ENCODE measurements at regions not wholly inside any gene's neighbourhood (a gene's known extent, or its start where the extent isn't known, plus 50 kb on each side); places are given as distances from the start of the nearest gene placed in this dataset.

GRCh38 chr7:125491137-125491536 is 561.5 kb upstream of the POT1 start:
- TF ChIP-seq, protein P1, sequence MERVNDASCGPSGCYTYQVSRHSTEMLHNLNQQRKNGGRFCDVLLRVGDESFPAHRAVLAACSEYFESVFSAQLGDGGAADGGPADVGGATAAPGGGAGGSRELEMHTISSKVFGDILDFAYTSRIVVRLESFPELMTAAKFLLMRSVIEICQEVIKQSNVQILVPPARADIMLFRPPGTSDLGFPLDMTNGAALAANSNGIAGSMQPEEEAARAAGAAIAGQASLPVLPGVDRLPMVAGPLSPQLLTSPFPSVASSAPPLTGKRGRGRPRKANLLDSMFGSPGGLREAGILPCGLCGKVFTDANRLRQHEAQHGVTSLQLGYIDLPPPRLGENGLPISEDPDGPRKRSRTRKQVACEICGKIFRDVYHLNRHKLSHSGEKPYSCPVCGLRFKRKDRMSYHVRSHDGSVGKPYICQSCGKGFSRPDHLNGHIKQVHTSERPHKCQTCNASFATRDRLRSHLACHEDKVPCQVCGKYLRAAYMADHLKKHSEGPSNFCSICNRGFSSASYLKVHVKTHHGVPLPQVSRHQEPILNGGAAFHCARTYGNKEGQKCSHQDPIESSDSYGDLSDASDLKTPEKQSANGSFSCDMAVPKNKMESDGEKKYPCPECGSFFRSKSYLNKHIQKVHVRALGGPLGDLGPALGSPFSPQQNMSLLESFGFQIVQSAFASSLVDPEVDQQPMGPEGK (CRISPR knock-in tag; IDR thresholded peaks at IDR 0.05; ENCODE audit: borderline replicate concordance) = no peak
- ATAC-seq = no peak

DNA sequence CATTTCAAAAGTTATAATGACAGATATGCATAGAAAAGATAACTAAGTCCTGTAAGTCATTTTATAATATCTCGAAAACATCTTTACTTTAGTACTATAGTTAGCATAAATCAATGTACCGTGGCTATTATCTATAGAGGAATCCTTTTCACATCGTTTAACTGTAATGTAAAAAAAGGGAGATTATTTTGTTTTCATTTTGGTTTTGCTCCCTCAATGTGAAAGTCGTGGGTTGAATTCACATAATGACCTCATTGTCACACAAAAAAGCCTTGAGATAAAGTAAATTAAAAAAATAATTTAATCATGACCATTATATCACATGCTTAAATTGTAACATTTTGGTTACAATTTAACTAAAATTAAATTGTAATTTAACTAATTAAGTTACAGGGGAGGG is 560.5 kb upstream of the POT1 start:
- TF ChIP-seq, protein P2, sequence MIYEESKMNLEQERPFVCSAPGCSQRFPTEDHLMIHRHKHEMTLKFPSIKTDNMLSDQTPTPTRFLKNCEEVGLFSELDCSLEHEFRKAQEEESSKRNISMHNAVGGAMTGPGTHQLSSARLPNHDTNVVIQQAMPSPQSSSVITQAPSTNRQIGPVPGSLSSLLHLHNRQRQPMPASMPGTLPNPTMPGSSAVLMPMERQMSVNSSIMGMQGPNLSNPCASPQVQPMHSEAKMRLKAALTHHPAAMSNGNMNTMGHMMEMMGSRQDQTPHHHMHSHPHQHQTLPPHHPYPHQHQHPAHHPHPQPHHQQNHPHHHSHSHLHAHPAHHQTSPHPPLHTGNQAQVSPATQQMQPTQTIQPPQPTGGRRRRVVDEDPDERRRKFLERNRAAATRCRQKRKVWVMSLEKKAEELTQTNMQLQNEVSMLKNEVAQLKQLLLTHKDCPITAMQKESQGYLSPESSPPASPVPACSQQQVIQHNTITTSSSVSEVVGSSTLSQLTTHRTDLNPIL (CRISPR knock-in tag; IDR thresholded peaks at IDR 0.05; ENCODE audit: low read depth) = no peak
- TF ChIP-seq POU6F1 (CRISPR knock-in tag; IDR thresholded peaks at IDR 0.05; ENCODE audit: borderline replicate concordance, low read depth) (no peak), GLIS3 (CRISPR knock-in tag; IDR thresholded peaks at IDR 0.05) (no peak)

GRCh38 chr7:125485223-125485622 is 555.6 kb upstream of the POT1 start:
- no peak for ATAC-seq
- TF ChIP-seq ZNF70 (CRISPR knock-in tag; IDR thresholded peaks at IDR 0.05) = no peak
- TF ChIP-seq ZC3H10 (CRISPR knock-in tag; IDR thresholded peaks at IDR 0.05) = no peak
- no peak for TF ChIP-seq ISL1 (CRISPR knock-in tag; IDR thresholded peaks at IDR 0.05)
- TF ChIP-seq, protein P3, sequence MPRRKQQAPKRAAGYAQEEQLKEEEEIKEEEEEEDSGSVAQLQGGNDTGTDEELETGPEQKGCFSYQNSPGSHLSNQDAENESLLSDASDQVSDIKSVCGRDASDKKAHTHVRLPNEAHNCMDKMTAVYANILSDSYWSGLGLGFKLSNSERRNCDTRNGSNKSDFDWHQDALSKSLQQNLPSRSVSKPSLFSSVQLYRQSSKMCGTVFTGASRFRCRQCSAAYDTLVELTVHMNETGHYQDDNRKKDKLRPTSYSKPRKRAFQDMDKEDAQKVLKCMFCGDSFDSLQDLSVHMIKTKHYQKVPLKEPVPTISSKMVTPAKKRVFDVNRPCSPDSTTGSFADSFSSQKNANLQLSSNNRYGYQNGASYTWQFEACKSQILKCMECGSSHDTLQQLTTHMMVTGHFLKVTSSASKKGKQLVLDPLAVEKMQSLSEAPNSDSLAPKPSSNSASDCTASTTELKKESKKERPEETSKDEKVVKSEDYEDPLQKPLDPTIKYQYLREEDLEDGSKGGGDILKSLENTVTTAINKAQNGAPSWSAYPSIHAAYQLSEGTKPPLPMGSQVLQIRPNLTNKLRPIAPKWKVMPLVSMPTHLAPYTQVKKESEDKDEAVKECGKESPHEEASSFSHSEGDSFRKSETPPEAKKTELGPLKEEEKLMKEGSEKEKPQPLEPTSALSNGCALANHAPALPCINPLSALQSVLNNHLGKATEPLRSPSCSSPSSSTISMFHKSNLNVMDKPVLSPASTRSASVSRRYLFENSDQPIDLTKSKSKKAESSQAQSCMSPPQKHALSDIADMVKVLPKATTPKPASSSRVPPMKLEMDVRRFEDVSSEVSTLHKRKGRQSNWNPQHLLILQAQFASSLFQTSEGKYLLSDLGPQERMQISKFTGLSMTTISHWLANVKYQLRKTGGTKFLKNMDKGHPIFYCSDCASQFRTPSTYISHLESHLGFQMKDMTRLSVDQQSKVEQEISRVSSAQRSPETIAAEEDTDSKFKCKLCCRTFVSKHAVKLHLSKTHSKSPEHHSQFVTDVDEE (CRISPR knock-in tag; IDR thresholded peaks at IDR 0.05) = no peak
- no peak for TF ChIP-seq OSR1 (CRISPR knock-in tag; IDR thresholded peaks at IDR 0.05)
- no peak for TF ChIP-seq GLIS3 (CRISPR knock-in tag; IDR thresholded peaks at IDR 0.05)
- no peak for TF ChIP-seq ESRRG (CRISPR knock-in tag; IDR thresholded peaks at IDR 0.05)
- TF ChIP-seq, protein P2 (CRISPR knock-in tag; IDR thresholded peaks at IDR 0.05; ENCODE audit: low read depth) = no peak
- TF ChIP-seq SNAI2 (CRISPR knock-in tag; IDR thresholded peaks at IDR 0.05) = no peak
- no peak for TF ChIP-seq PPARA (CRISPR knock-in tag; IDR thresholded peaks at IDR 0.05; ENCODE audit: borderline replicate concordance)
- no peak for TF ChIP-seq ARNTL (CRISPR knock-in tag; IDR thresholded peaks at IDR 0.05; ENCODE audit: borderline replicate concordance, low read depth)
- no peak for TF ChIP-seq ZFP30 (CRISPR knock-in tag; IDR thresholded peaks at IDR 0.05)
- no peak for TF ChIP-seq ZNF8 (CRISPR knock-in tag; IDR thresholded peaks at IDR 0.05)
- no peak for TF ChIP-seq TOX (CRISPR knock-in tag; IDR thresholded peaks at IDR 0.05; ENCODE audit: borderline replicate concordance)
- no peak for TF ChIP-seq ZNF565 (CRISPR knock-in tag; conservative IDR thresholded peaks at IDR 0.05; ENCODE audit: low read depth)

More for the DNA sequence above, 560.5 kb upstream of the POT1 start:
- ATAC-seq = no peak

GRCh38 chr7:125484755-125485154 is 555.1 kb upstream of the POT1 start:
- ATAC-seq = no peak
- TF ChIP-seq ZFP3 (CRISPR knock-in tag; IDR thresholded peaks at IDR 0.05) (no peak), PPARA (CRISPR knock-in tag; IDR thresholded peaks at IDR 0.05; ENCODE audit: borderline replicate concordance) (no peak), CSDC2 (CRISPR knock-in tag; IDR thresholded peaks at IDR 0.05) (no peak), ARNTL (CRISPR knock-in tag; IDR thresholded peaks at IDR 0.05; ENCODE audit: borderline replicate concordance, low read depth) (no peak), RARB (CRISPR knock-in tag; IDR thresholded peaks at IDR 0.05) (no peak), SNAI2 (CRISPR knock-in tag; IDR thresholded peaks at IDR 0.05) (no peak), POU6F1 (CRISPR knock-in tag; IDR thresholded peaks at IDR 0.05; ENCODE audit: borderline replicate concordance, low read depth) (no peak), ZNF8 (CRISPR knock-in tag; IDR thresholded peaks at IDR 0.05) (no peak), ZFP30 (CRISPR knock-in tag; IDR thresholded peaks at IDR 0.05) (no peak), BACH2 (CRISPR knock-in tag; IDR thresholded peaks at IDR 0.05; ENCODE audit: borderline replicate concordance) (no peak), GLIS3 (CRISPR knock-in tag; IDR thresholded peaks at IDR 0.05) (no peak)
- TF ChIP-seq, protein P3 (CRISPR knock-in tag; IDR thresholded peaks at IDR 0.05) = no peak
- TF ChIP-seq, protein P2 (CRISPR knock-in tag; IDR thresholded peaks at IDR 0.05; ENCODE audit: low read depth) = no peak
